Peyer's patch (tissue), 4 donors: ENCODE measurements at regions not wholly inside any gene's neighbourhood (a gene's known extent, or its start where the extent isn't known, plus 50 kb on each side); places are given as distances from the start of the nearest gene placed in this dataset.
"Not testable (repeated sequence)": the region's sequence is repeated elsewhere in the genome, so short reads cannot be mapped to it uniquely, and the experiment has no call there.

ENCODE experiments used
- CTCF ChIP-seq, 6 experiments: fragments of 450-650 bp in 4 of 6; fragments of 200-600 bp in 2 of 6; sonication (generic) in 1 of 6; IDR thresholded peaks; one replicate each; pipeline ENCODE4 v1.5.1; 2017 to 2019; ENCODE audit warnings: antibody characterized with exemption in 6 of 6, mild to moderate bottlenecking in 3 of 6, moderate library complexity in 1 of 6
- POLR2A ChIP-seq, 2 donors: fragments of 450-650 bp; IDR thresholded peaks; one replicate each; pipeline ENCODE4 v1.5.1; 2017; ENCODE audit warnings: antibody characterized with exemption in 2 of 2, mild to moderate bottlenecking in 2 of 2, moderate library complexity in 2 of 2

DNA sequence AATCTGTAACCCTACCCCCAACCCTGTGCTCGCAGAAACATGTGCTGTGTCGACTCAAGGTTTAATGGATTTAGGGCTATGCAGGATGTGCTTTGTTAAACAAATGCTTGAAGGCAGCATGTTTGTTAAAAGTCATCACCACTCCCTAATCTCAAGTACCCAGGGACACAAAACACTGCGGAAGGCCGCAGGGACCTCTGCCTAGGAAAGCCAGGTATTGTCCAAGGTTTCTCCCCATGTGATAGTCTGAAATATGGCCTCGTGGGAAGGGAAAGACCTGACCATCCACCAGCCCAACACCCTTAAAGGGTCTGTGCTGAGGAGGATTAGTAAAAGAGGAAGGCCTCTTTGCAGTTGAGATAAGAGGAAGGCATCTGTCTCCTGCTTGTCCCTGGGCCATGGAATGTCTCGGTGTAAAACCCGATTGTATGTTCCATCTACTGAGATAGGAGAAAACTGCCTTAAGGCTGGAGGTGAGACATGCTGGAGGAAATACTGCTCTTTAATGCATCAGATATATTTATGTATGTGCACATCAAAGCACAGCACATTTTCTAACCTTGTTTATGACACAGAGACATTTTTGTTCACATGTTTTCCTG lies 94.4 kb downstream of the LSM3 start:
- not testable (repeated sequence) for TF ChIP-seq CTCF, POLR2A (IDR thresholded peaks at IDR 0.05)
